ENCODE measurements at regions not wholly inside any gene's neighbourhood (a gene's known extent, or its start where the extent isn't known, plus 50 kb on each side); places are given as distances from the start of the nearest gene placed in this dataset.

GRCh38 chr22:27377501-27378295 lies 423.9 kb downstream of the MN1 start:
- ATAC-seq, result peak; percentile 95

GRCh38 chr22:27378311-27378800 lies 423.2 kb downstream of the MN1 start:
- peak; percentile 30 for ATAC-seq

- no peak for ATAC-seq
Measured at GRCh38 chr22:27378995-27379394, 422.6 kb downstream of the MN1 start.

- no peak for ATAC-seq
Measured at GRCh38 chr22:27380855-27381254, 420.7 kb downstream of the MN1 start.

- no peak for ATAC-seq
Measured at GRCh38 chr22:27381552-27381951, 420.0 kb downstream of the MN1 start.

- ATAC-seq, result no peak
Measured at GRCh38 chr22:27381960-27382742, 419.4 kb downstream of the MN1 start.

GRCh38 chr22:27382947-27383346 lies 418.6 kb downstream of the MN1 start:
- no peak for ATAC-seq

GRCh38 chr22:27383896-27384295 lies 417.7 kb downstream of the MN1 start:
- ATAC-seq, result no peak

- ATAC-seq, result no peak
Measured at GRCh38 chr22:27385261-27385998, 416.1 kb downstream of the MN1 start.

- ATAC-seq, result peak; percentile 85
Measured at GRCh38 chr22:27386186-27386585, 415.4 kb downstream of the MN1 start.

GRCh38 chr22:27387561-27387960 lies 414.0 kb downstream of the MN1 start:
- ATAC-seq, result no peak

- no peak for ATAC-seq
Measured at GRCh38 chr22:27388090-27388600, 413.4 kb downstream of the MN1 start.

GRCh38 chr22:27389727-27390075 lies 411.9 kb downstream of the MN1 start:
- ATAC-seq, result no peak

GRCh38 chr22:27391092-27391770 lies 410.3 kb downstream of the MN1 start:
- ATAC-seq, result no peak

- no peak for ATAC-seq
Measured at GRCh38 chr22:27393371-27393770, 408.2 kb downstream of the MN1 start.

GRCh38 chr22:27394806-27395404 lies 406.7 kb downstream of the MN1 start:
- no peak for ATAC-seq

GRCh38 chr22:27397036-27397953 lies 404.3 kb downstream of the MN1 start:
- no peak for ATAC-seq

GRCh38 chr22:27397954-27398342 lies 403.6 kb downstream of the MN1 start:
- no peak for ATAC-seq

- ATAC-seq, result no peak
Measured at GRCh38 chr22:27399161-27399560, 402.4 kb downstream of the MN1 start.

GRCh38 chr22:27400811-27401210 lies 400.7 kb downstream of the MN1 start:
- no peak for ATAC-seq

- no peak for ATAC-seq
Measured at GRCh38 chr22:27401321-27401720, 400.2 kb downstream of the MN1 start.
